Urinary bladder (tissue), 3 donors: ENCODE measurements at regions not wholly inside any gene's neighbourhood (a gene's known extent, or its start where the extent isn't known, plus 50 kb on each side); places are given as distances from the start of the nearest gene placed in this dataset.

Source experiments
- DNase-seq: peaks from one replicate; pipeline ENCODE4 v3.0.0-alpha.2; 2015; ENCODE audit errors: extremely low spot score
- H3K27ac ChIP-seq: one replicate; pipeline ENCODE4 v1.5.1; 2013; ENCODE audit warnings: low read depth, mild to moderate bottlenecking, moderate library complexity
- H3K36me3 ChIP-seq: one replicate; pipeline ENCODE4 v1.6.1; 2013; ENCODE audit warnings: mild to moderate bottlenecking, moderate library complexity; ENCODE audit not compliant: insufficient read depth
- H3K4me1 ChIP-seq: one replicate; pipeline ENCODE4 v1.6.1; 2013; ENCODE audit warnings: mild to moderate bottlenecking, moderate library complexity; ENCODE audit not compliant: insufficient read depth
- H3K4me3 ChIP-seq: one replicate; pipeline ENCODE4 v1.5.1; 2013; ENCODE audit warnings: low read depth, low read length
- WGBS: extraction: QIAGEN DNeasy Blood & Tissue Kit; methylation state at CpG from one replicate; pipeline ENCODE4 v1.1.7; 2013; 5-methylcytosine and 5-hydroxymethylcytosine counted together
- donor health status: healthy with polysubstance abuse.
- donor health status: healthy.

GRCh38 chr4:102428122-102428521 is 73.0 kb upstream of the NFKB1 start:
- no peak for DNase-seq
- Histone ChIP-seq H3K27ac (no peak overlapping the region), H3K4me3 (no peak overlapping the region), H3K4me1 (no peaks in the 10 kb centered on the region), H3K36me3 (no peaks in the 10 kb centered on the region)
- 96% methylated on average over 4 of the region's 4 CpGs for WGBS

GRCh38 chr4:102429553-102429952 is 71.6 kb upstream of the NFKB1 start:
- no peak overlapping the region for H3K27ac ChIP-seq
- no peak for DNase-seq
- H3K36me3 ChIP-seq = no peaks in the 10 kb centered on the region
- WGBS = 69% methylated on average over 7 of the region's 7 CpGs
- no peaks in the 10 kb centered on the region for H3K4me1 ChIP-seq
- no peak overlapping the region for H3K4me3 ChIP-seq

- Histone ChIP-seq H3K27ac (no peak overlapping the region), H3K36me3 (no peaks in the 10 kb centered on the region), H3K4me3 (peak overlapping the region; percentile 54), H3K4me1 (no peaks in the 10 kb centered on the region)
- 9% methylated on average over 2 of the region's 2 CpGs for WGBS
- DNase-seq = no peak
Measured at GRCh38 chr4:102430461-102430910, 70.7 kb upstream of the NFKB1 start.

- no peak for DNase-seq
- Histone ChIP-seq H3K4me3 (peak overlapping the region; percentile 54), H3K27ac (no peak overlapping the region), H3K4me1 (no peaks in the 10 kb centered on the region), H3K36me3 (no peaks in the 10 kb centered on the region)
Measured at GRCh38 chr4:102431608-102431961, 69.6 kb upstream of the NFKB1 start.

GRCh38 chr4:102437111-102437510 is 64.0 kb upstream of the NFKB1 start:
- 82% methylated on average over 3 of the region's 3 CpGs for WGBS
- Histone ChIP-seq H3K4me1 (no peaks in the 10 kb centered on the region), H3K4me3 (no peak overlapping the region), H3K36me3 (no peaks in the 10 kb centered on the region), H3K27ac (no peak overlapping the region)
- no peak for DNase-seq

- H3K27ac ChIP-seq = no peak overlapping the region
- H3K36me3 ChIP-seq = no peaks in the 10 kb centered on the region
- WGBS = 74% methylated on average over 4 of the region's 4 CpGs
- H3K4me3 ChIP-seq = no peak overlapping the region
- no peak for DNase-seq
- no peaks in the 10 kb centered on the region for H3K4me1 ChIP-seq
Measured at GRCh38 chr4:102438396-102439235, 62.5 kb upstream of the NFKB1 start.

- Histone ChIP-seq H3K36me3 (no peaks in the 10 kb centered on the region), H3K4me1 (no peaks in the 10 kb centered on the region), H3K4me3 (no peak overlapping the region), H3K27ac (peak overlapping the region; percentile 2)
- no peak for DNase-seq
- 13% methylated on average over 3 of the region's 3 CpGs for WGBS
Measured at GRCh38 chr4:102439236-102439614, 61.9 kb upstream of the NFKB1 start.

- DNase-seq = no peak
- H3K27ac ChIP-seq = peak overlapping the region; percentile 2
- H3K4me3 ChIP-seq = no peak overlapping the region
- H3K4me1 ChIP-seq = no peaks in the 10 kb centered on the region
- no peaks in the 10 kb centered on the region for H3K36me3 ChIP-seq
Measured at GRCh38 chr4:102439812-102440211, 61.3 kb upstream of the NFKB1 start.

- no peak for DNase-seq
- WGBS = 89% methylated on average over 1 of the region's 1 CpG
- no peak overlapping the region for H3K4me3 ChIP-seq
- no peak overlapping the region for H3K27ac ChIP-seq
- H3K36me3 ChIP-seq = no peaks in the 10 kb centered on the region
- no peaks in the 10 kb centered on the region for H3K4me1 ChIP-seq
Measured at GRCh38 chr4:102440498-102440897, 60.7 kb upstream of the NFKB1 start.

- 92% methylated on average over 8 of the region's 8 CpGs for WGBS
- no peak for DNase-seq
- Histone ChIP-seq H3K27ac (no peak overlapping the region), H3K4me1 (no peaks in the 10 kb centered on the region), H3K36me3 (no peaks in the 10 kb centered on the region), H3K4me3 (no peak overlapping the region)
Measured at GRCh38 chr4:102441978-102442911, 58.9 kb upstream of the NFKB1 start.

- Histone ChIP-seq H3K4me3 (no peak overlapping the region), H3K36me3 (no peaks in the 10 kb centered on the region), H3K4me1 (no peaks in the 10 kb centered on the region), H3K27ac (no peak overlapping the region)
- DNase-seq = no peak
- 46% methylated on average over 4 of the region's 4 CpGs for WGBS
Measured at GRCh38 chr4:102444752-102445151, 56.4 kb upstream of the NFKB1 start.

- WGBS = 95% methylated on average over 2 of the region's 2 CpGs
- no peaks in the 10 kb centered on the region for H3K36me3 ChIP-seq
- no peak overlapping the region for H3K4me3 ChIP-seq
- DNase-seq = no peak
- H3K27ac ChIP-seq = no peak overlapping the region
- H3K4me1 ChIP-seq = no peaks in the 10 kb centered on the region
Measured at GRCh38 chr4:102445213-102445612, 55.9 kb upstream of the NFKB1 start.

- no peak for DNase-seq
- WGBS = 63% methylated on average over 4 of the region's 4 CpGs
- no peak overlapping the region for H3K4me3 ChIP-seq
- no peak overlapping the region for H3K27ac ChIP-seq
- no peaks in the 10 kb centered on the region for H3K36me3 ChIP-seq
- no peaks in the 10 kb centered on the region for H3K4me1 ChIP-seq
Measured at GRCh38 chr4:102447413-102447812, 53.7 kb upstream of the NFKB1 start.

GRCh38 chr4:102449751-102450352 is 51.3 kb upstream of the NFKB1 start:
- Histone ChIP-seq H3K36me3 (no peaks in the 10 kb centered on the region), H3K4me1 (no peaks in the 10 kb centered on the region), H3K4me3 (no peak overlapping the region), H3K27ac (no peak overlapping the region)
- DNase-seq = peak; percentile 11
- 62% methylated on average over 4 of the region's 4 CpGs for WGBS
